ENCODE measurements at regions not wholly inside any gene's neighbourhood (a gene's known extent, or its start where the extent isn't known, plus 50 kb on each side); places are given as distances from the start of the nearest gene placed in this dataset.

- no peak for TF ChIP-seq EZH2 (IDR thresholded peaks at IDR 0.05; ENCODE audit: insufficient read depth, poor library complexity, severe bottlenecking)
- TF ChIP-seq EZH2phosphoT487 (IDR thresholded peaks at IDR 0.05; ENCODE audit: insufficient read depth, low read depth): no peak
Observed at GRCh38 chr13:29957320-29957719, 106.9 kb upstream of the UBL3 start.
